ENCODE measurements at regions not wholly inside any gene's neighbourhood (a gene's known extent, or its start where the extent isn't known, plus 50 kb on each side); places are given as distances from the start of the nearest gene placed in this dataset.
"Not testable (repeated sequence)": the region's sequence is repeated elsewhere in the genome, so short reads cannot be mapped to it uniquely, and the experiment has no call there.

DNA sequence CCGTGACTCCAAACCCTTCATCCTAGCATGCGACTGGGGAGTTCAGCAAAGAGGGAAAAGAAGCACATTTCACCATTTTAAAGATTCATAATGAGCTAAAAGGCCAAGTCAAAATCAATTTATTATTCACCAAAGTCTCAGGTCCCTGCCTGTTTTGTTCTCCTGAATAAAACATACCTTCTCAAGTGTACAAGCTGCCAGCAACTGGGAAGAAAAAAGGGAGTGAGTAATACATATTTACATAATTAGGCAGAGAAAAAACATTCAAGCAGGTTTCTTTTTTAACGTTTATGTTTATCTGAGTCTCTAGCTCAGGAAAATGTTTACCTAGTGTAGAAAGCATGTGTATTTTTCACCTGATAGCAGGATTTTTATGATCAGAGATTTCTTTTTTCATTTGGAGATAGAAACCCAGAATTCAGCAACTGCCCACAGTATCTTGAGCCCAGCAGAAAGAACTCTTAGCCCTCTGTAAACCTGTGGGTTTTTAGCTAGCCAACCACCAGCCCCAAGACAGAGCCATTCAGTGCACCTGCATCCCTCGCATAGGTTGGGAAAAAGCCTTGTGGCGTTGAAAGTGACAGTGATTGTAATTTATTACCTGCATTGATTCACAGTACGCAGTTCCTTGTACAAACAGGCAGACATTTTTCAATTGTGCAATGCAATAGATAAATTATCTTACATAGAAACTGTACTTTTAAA lies 117.9 kb upstream of the GRIA1 start:
- DNase-seq (ENCODE audit: low read depth): no peak

DNA sequence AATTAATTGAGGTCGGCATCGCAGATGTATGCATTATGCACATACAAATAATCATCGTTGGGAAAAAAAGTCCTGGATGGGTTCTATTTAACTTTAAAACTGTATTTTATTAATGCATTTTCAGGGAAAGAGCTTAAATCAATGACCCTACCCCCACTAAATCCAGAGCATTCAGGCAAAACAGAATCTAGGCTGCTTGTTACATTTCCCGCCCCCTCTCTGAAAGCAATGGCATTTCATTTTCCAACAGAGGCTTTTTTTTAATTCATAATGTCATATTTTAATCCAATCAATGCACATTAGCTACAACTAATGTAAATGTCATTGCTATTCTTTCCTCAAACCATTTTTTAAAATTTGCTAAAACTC lies 117.4 kb upstream of the GRIA1 start:
- no peak for DNase-seq (ENCODE audit: low read depth)

DNA sequence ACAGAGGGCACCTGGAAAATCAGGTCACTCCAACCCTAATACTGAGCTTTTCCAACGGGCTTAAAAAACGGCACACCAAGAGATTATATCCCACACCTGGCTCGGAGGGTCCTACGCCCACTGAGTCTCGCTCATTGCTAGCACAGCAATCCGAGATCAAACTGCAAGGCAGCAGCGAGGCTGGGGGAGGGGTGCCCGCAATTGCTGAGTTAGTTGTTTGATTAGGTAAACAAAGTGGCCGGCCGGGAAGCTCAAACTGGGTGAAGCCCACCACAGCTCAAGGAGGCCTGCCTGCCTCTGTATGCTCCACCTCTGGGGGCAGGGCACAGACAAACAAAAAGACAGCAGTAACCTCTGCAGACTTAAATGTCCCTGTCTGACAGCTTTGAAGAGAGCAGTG lies 108.8 kb upstream of the GRIA1 start:
- DNase-seq (ENCODE audit: low read depth): not testable (repeated sequence)

DNA sequence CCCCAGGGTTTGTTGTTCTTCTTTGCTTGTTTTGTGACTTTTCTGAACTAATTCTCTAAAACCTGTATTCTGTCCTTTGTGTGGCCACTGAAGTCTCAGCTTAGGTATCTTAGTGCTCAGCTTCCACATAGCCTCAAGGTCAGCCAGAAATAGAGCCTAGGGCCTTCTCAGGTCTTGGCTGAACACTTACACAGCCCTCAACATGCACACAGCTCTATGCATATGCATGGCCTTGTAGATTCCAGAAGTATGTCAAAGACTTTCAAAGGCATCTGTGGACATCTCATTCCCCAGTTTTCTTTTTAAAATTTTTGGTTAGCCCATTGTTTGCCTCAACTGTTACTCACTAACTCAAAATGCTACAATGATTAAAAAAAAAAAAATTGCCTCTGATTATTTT lies 99.9 kb upstream of the GRIA1 start:
- no peak for DNase-seq (ENCODE audit: low read depth)

DNA sequence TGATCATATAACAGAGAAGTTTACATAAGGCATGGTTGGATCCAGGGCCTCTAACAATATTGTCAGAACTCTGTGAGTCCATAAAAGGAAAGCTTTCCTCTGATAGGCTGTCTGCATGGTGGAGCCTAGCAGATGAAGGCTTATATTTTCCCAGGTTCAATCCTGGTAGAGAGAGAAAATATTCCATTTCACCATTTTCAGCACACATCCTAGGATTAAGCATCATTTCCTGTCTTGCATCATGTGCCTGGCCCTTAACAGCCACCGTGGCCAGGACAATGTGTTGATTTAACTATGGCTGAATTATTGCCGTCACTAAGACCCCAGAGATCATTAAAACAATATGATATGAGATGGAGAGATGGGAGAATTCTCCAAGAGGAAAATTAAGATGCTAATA lies 90.9 kb upstream of the GRIA1 start:
- no peak for DNase-seq (ENCODE audit: low read depth)

DNA sequence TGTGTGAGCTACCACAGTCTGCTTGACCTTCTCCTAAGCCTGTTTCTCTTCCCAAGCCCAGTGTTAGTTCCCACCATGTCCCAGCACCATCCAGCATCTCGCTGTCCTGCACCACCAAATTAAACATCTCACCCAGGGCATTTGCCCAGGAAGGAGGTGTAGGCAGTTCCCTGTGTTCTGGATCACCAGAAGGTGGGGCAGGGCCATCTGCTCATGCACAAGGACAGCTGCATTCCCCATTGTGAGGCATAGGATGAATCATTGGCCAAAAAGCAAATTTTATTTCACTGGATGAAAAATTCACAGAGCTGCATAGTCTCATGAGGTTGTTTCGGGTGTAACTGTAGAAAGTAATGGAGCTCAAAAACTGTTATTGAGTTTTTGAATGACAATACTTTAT lies 89.5 kb upstream of the GRIA1 start:
- DNase-seq (ENCODE audit: low read depth): no peak

DNA sequence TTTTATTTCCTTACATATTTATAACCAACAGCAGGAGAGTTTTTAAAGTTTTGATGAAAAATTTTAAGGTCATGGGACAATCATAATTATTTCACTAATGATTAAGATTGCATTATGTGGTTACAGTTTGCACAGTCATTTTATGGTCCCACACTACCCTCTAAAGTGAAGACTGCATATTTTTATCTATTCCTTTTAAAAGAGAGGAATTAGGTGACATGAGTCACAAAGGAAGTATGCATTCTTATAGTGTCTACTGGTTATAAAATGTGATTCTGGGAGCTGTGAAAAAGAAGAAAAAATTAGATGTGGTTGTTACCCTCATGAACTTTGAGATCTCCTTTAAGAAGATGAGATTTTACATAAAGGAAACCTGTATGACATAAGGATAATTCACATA lies 87.9 kb upstream of the GRIA1 start:
- no peak for DNase-seq (ENCODE audit: low read depth)

DNA sequence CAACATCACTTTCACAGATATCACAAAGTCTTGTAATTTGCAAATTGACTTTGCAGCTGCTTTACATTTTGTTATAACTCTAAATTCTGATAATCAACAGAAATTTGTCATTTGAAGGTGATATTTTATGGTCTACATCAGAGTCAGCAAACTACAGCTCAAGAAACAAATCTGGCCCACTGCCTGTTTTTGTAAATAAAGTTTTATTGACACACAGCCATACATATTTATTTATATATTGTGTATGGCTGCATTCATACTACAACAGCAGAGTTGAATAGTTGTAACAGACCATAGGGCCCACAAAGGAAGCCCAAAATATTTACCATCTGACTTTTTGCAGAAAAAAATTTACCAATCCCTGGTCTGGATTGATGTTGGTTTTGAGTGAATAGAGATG lies 87.0 kb upstream of the GRIA1 start:
- no peak for DNase-seq (ENCODE audit: low read depth)

DNA sequence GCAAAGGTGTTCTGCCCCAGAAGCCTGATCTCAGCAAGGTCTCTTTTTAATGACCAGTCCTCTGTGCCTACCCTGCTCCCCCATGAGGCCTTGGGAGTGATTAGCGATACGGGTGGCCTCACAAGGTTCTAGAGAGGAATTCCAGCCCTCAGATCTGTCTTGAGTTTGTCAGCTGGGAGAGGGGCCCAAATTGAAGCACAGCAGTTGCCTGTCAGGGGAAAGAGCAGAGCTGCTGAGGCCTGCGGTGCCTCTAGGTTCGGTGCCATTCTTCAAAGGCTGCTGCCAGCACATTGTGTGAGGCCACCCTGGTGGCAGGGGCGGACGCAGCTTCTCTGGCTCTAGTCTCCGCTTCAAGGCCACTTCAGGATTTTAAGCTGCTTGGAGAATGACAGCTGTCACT lies 85.7 kb upstream of the GRIA1 start:
- no peak for DNase-seq (ENCODE audit: low read depth)

DNA sequence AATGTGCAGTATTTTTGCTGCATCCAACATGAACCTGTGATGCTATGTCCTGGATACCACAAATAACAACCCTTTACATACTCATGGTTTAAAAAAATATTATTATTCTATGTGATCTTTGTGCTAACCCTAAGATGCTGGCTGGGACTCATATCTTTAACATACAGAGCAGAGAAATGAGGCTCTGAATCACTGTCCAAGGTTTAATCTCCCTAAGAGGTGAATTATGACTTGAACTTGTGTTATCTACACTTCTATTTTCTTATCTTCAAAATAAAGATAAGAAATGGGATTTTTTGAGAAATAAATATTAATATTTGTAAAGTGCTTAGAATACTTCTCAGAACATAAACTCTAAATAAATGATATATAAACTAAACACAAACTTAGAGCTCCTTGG lies 68.8 kb upstream of the GRIA1 start:
- no peak for DNase-seq (ENCODE audit: low read depth)

DNA sequence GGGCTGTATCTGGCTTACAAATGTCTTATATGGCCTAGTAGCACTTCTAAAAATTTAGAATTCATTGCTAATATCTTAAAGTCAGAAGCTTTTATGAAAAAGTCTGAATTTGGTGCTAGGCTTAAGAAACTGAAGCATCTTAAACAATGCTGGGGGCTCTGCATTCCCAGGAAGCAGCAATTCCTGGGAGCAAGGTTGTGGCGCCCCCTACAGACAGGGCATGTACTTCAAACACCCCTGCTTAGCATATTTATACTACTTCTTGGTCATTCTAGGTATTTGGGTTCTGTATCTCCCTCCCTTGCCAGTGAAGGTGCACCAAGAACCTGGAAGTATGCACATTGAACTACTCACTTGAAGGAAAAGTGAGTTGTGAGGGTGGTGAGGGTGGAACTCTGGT lies 64.6 kb upstream of the GRIA1 start:
- DNase-seq (ENCODE audit: low read depth): no peak

DNA sequence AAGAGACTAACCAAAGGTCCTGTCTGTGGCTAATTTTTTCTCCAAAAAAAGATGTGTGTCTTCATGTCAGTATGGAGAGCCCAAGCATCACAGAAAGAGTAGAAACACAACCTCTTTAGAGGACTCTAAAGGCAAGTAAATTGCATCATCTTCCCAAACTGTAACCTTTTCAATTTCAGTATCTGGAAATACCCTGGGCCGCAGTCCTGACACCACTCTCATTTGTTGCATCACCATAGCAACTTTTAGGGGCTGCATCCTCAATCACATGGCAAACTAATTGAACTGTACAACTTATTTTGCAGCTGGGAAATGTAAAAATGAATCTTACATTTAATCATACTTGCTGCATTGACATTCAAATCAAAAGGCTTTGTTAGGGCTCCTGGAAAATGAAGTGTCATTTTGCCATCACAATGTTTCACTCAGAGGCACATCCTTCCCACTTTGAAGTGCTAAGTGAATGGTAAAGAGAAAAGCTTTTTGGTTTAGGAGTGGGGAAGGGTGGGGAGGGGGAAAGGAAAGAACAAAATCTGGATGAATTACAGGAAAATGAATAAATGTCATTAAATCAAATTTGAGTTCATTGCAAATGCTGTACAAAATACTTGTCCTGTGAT lies 60.6 kb upstream of the GRIA1 start:
- DNase-seq (ENCODE audit: low read depth): no peak

DNA sequence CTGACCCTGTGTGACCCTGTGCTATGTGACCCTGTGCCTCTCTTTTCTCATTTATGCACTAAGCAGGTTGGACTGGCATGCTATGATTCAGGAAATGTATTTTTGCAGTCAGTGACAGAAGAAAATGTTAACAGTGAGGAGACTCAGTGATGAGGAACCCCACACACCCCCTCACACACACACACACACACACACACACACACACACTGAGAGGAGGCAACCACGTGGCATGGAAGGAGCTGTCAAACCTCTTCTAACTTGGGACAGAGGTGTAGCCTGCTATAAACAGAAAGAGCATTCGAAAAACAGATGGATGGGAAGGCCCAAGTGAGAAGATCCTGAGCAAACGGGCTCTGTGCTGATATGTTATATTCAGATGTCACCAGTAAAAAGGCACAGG lies 57.9 kb upstream of the GRIA1 start:
- DNase-seq (ENCODE audit: low read depth): no peak

DNA sequence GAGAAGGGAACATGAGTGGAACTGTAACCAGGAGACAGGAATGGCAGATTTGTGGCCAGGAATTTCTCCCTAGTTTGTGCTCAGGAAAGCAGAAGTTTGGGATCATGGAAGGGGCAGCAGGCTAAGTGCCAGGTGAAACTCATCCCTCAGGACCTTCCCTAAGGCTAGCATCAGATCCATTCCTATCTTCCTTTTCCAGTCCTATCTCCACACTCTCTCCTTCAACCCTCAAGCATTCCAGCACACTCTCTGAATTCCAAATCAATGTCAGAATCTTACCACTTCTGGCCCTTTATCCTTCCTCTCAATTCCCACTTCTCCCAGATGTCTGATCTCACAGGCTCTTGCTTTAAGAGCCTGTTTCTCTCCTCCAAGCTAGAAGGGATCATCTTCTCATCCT lies 53.2 kb upstream of the GRIA1 start:
- DNase-seq (ENCODE audit: low read depth): no peak

DNA sequence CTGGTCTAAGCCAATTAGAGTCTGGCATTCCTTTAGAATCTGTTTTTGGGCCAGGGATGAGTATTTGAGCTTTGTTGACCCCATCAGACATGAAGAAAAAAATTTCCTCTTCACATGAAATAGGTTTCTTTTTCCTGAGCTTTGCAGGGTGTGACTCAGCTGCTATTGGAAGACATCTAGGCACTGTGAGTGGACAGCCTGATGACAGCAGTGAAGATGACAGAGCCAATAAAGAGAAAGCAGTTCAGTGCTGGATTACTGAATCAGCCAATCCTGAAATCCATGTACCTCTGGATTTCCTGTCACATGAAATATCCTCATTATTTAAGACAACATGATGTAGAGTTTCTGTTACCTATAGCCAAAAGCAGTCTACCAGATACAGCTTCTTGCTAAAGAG lies 51.3 kb upstream of the GRIA1 start:
- no peak for DNase-seq (ENCODE audit: low read depth)

Measured in stimulated activated CD8-positive, alpha-beta memory T cell treated with anti-CD3 and anti-CD28 coated beads, Interleukin-4, amount 100 ng/mL, for 24 hours (primary cell).